Psoas muscle (tissue), 7 donors: ENCODE measurements at regions not wholly inside any gene's neighbourhood (a gene's known extent, or its start where the extent isn't known, plus 50 kb on each side); places are given as distances from the start of the nearest gene placed in this dataset.

Experiments used
- ATAC-seq, 4 donors: fragments of 200-7000 bp; cut with Tn5 transposase; one replicate each; pipeline ENCODE4 v1.9.1; 2020; ENCODE audit warnings: moderate library complexity in 3 of 4, mild to moderate bottlenecking in 2 of 4
- DNase-seq, 2 donors: peaks; one replicate each; pipeline ENCODE4 v3.0.0-alpha.2; 2020
- H3K27ac ChIP-seq: fragments of 200-600 bp; one replicate; pipeline ENCODE4 v1.8.0; 2022
- H3K27me3 ChIP-seq, 3 donors: fragments of 200-600 bp in 1 of 3; one replicate each; pipeline versions ENCODE4 v1.6.1 to v1.8.0; 2013 to 2022; ENCODE audit warnings: low read length in 2 of 3, mild to moderate bottlenecking in 2 of 3, moderate library complexity in 1 of 3; ENCODE audit not compliant: insufficient read depth in 3 of 3
- H3K36me3 ChIP-seq, 2 donors: fragments of 200-600 bp in 1 of 2; one replicate each; pipeline versions ENCODE4 v1.6.1 to v1.8.0; 2013 to 2022; ENCODE audit warnings: low read depth in 1 of 2, mild to moderate bottlenecking in 1 of 2, moderate library complexity in 1 of 2; ENCODE audit not compliant: insufficient read depth in 1 of 2
- H3K4me1 ChIP-seq: fragments of 200-600 bp; one replicate; pipeline ENCODE4 v1.8.0; 2022
- H3K4me3 ChIP-seq: fragments of 200-600 bp; one replicate; pipeline ENCODE4 v1.8.0; 2022; ENCODE audit warnings: mild to moderate bottlenecking
- H3K9me3 ChIP-seq: fragments of 200-600 bp; one replicate; pipeline ENCODE4 v1.8.0; 2022
- WGBS, 3 donors: extraction: QIAGEN DNeasy Blood & Tissue Kit; methylation state at CpG; one replicate each; pipeline versions ENCODE4 v1.1.6 to v1.1.7; 2013; 5-methylcytosine and 5-hydroxymethylcytosine counted together
- intact Hi-C, 2 donors: fragments of 100-400 bp; cut with DNase I; formaldehyde crosslinking; loops; one replicate each; pipeline versions ENCODE4 v1.11.0 to v1.14.2; 2022
- TF ChIP-seq, protein P1 (sequence below): fragments of 200-600 bp; IDR thresholded peaks from one replicate; pipeline ENCODE4 v1.8.0; 2022; ENCODE audit warnings: antibody characterized with exemption
- donor health status: healthy with polysubstance abuse.
- donor health status: DM: no; HTN: no; CAD: no; lungs with moderate emphysema.
- donor health status: Bipolar disorder and iron deficiency.
- donor health status: healthy.
- donor health status: DM: yes; HTN: yes; CAD: no.
- donor health status: DM: no; HTN: no; CAD: no.
- donor health status: DM: yes; HTN: yes; CAD: no.

- no peak for ATAC-seq
- H3K9me3 ChIP-seq, result no peaks in the 10 kb centered on the region
- no peak overlapping the region for H3K27ac ChIP-seq
- H3K27me3 ChIP-seq, result peaks cover 0 to 15% (median 3%) of the 10 kb centered on the region in 3 donors
- no peak overlapping the region for H3K4me3 ChIP-seq
- H3K36me3 ChIP-seq, result no peaks in the 10 kb centered on the region
- no peak for DNase-seq
- WGBS, 3 donors, result 75 to 82% (median 77%) methylated on average over 20 of the region's 20 CpGs
- TF ChIP-seq, protein P1, sequence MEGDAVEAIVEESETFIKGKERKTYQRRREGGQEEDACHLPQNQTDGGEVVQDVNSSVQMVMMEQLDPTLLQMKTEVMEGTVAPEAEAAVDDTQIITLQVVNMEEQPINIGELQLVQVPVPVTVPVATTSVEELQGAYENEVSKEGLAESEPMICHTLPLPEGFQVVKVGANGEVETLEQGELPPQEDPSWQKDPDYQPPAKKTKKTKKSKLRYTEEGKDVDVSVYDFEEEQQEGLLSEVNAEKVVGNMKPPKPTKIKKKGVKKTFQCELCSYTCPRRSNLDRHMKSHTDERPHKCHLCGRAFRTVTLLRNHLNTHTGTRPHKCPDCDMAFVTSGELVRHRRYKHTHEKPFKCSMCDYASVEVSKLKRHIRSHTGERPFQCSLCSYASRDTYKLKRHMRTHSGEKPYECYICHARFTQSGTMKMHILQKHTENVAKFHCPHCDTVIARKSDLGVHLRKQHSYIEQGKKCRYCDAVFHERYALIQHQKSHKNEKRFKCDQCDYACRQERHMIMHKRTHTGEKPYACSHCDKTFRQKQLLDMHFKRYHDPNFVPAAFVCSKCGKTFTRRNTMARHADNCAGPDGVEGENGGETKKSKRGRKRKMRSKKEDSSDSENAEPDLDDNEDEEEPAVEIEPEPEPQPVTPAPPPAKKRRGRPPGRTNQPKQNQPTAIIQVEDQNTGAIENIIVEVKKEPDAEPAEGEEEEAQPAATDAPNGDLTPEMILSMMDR, result no peak
- H3K4me1 ChIP-seq, result no peaks in the 10 kb centered on the region
- intact Hi-C loops, result no loop called here
Observed at GRCh38 chr21:41681348-41681801, 85.5 kb downstream of the RIPK4 start.

- intact Hi-C loops, result no loop called here
- 86 to 89% (median 87%) methylated on average over 23 of the region's 23 CpGs for WGBS, 3 donors
- no peaks in the 10 kb centered on the region for H3K4me1 ChIP-seq
- H3K27ac ChIP-seq, result no peak overlapping the region
- no peak for DNase-seq
- peaks cover 0 to 15% (median 3%) of the 10 kb centered on the region in 3 donors for H3K27me3 ChIP-seq
- no peak for ATAC-seq
- H3K9me3 ChIP-seq, result no peaks in the 10 kb centered on the region
- TF ChIP-seq, protein P1, result no peak
- H3K4me3 ChIP-seq, result no peak overlapping the region
- H3K36me3 ChIP-seq, result no peaks in the 10 kb centered on the region
Observed at GRCh38 chr21:41680444-41681347, 86.2 kb downstream of the RIPK4 start.

DNA sequence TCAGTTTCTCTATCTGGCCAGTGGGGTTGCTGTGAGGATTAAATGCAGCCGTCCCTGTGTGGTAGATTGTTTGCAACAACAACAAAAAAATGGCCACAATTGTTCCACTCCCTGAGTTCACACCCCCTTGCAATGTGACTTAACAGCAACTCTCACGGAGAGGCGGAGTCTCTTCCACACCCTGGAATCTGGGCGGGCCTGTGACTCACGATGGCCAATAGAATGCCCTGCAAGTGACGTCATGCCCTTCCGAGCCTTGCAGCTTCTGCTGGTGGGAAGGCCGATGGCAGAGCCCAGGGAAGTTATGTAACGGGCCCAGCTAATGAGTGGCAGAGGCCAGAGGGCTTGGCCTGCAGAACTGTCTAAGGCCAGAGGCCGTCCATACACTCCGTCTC lies 87.9 kb downstream of the RIPK4 start:
- Histone ChIP-seq H3K27me3 (peaks cover 0 to 9% (median 3%) of the 10 kb centered on the region in 3 donors), H3K36me3 (no peaks in the 10 kb centered on the region), H3K4me1 (no peaks in the 10 kb centered on the region), H3K4me3 (no peak overlapping the region), H3K9me3 (no peaks in the 10 kb centered on the region), H3K27ac (no peak overlapping the region)
- TF ChIP-seq, protein P1, result no peak
- 10 to 17% (median 10%) methylated on average over 11 of the region's 11 CpGs for WGBS, 3 donors
- intact Hi-C loops, result no loop called here
- peak; percentile 74 to 91 (median 86) for ATAC-seq
- peak; percentile 85 to 91 for DNase-seq

- TF ChIP-seq, protein P1, result no peak
- H3K4me1 ChIP-seq, result no peaks in the 10 kb centered on the region
- DNase-seq, result no peak
- WGBS, 3 donors, result 64 to 72% (median 67%) methylated on average over 17 of the region's 17 CpGs
- intact Hi-C loops, result no loop called here
- no peaks in the 10 kb centered on the region for H3K36me3 ChIP-seq
- no peaks in the 10 kb centered on the region for H3K9me3 ChIP-seq
- no peak for ATAC-seq
- peaks cover 0 to 9% (median 3%) of the 10 kb centered on the region in 3 donors for H3K27me3 ChIP-seq
- H3K27ac ChIP-seq, result no peak overlapping the region
- no peak overlapping the region for H3K4me3 ChIP-seq
Observed at GRCh38 chr21:41678016-41678923, 88.6 kb downstream of the RIPK4 start.
